ENCODE measurements at regions not wholly inside any gene's neighbourhood (a gene's known extent, or its start where the extent isn't known, plus 50 kb on each side); places are given as distances from the start of the nearest gene placed in this dataset.
A peak's percentile ranks its signal among the peaks of the same experiment; 100 is the strongest.

DNA sequence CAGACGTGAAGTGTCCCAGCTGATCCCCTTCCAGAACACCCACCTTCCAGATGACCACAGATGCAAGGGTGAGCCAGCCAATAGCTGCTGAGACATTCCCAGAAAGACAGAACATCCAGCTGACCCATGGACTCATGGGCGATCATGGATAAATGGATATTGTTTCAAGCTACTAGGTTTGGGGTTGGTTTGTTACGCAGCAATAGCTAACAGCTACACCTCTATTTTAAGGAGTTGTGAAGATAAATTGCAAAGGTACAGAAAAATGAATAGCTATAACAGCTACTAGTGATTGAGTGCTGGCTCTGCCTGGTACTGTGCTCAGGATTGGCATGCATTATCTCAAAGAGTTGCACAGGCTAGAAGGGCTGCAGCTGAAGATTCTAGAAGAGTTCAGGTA is 122.5 kb downstream of the MIAT start:
- no peak overlapping the region for H3K4me3 ChIP-seq

GRCh38 chr22:26780521-26780920 is 123.1 kb downstream of the MIAT start:
- Histone ChIP-seq H3K27ac (no peak overlapping the region), H3K4me3 (no peak overlapping the region), H3K36me3 (no peaks in the 10 kb centered on the region), H3K9me3 (ENCODE audit: low read depth) (no peaks in the 10 kb centered on the region), H3K4me1 (ENCODE audit: low read depth) (peaks cover 26% of the 10 kb centered on the region), H3K27me3 (no peaks in the 10 kb centered on the region)
- TF ChIP-seq, protein P1, sequence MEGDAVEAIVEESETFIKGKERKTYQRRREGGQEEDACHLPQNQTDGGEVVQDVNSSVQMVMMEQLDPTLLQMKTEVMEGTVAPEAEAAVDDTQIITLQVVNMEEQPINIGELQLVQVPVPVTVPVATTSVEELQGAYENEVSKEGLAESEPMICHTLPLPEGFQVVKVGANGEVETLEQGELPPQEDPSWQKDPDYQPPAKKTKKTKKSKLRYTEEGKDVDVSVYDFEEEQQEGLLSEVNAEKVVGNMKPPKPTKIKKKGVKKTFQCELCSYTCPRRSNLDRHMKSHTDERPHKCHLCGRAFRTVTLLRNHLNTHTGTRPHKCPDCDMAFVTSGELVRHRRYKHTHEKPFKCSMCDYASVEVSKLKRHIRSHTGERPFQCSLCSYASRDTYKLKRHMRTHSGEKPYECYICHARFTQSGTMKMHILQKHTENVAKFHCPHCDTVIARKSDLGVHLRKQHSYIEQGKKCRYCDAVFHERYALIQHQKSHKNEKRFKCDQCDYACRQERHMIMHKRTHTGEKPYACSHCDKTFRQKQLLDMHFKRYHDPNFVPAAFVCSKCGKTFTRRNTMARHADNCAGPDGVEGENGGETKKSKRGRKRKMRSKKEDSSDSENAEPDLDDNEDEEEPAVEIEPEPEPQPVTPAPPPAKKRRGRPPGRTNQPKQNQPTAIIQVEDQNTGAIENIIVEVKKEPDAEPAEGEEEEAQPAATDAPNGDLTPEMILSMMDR (IDR thresholded peaks at IDR 0.05; ENCODE audit: low read depth, low read length): no peak
- no peak for DNase-seq (ENCODE audit: low read depth in 1 of 2, low spot score in 1 of 2)

More for the DNA sequence above, 122.5 kb downstream of the MIAT start:
- Histone ChIP-seq H3K9me3 (ENCODE audit: low read depth) (no peaks in the 10 kb centered on the region), H3K27me3 (no peaks in the 10 kb centered on the region), H3K36me3 (no peaks in the 10 kb centered on the region), H3K27ac (no peak overlapping the region), H3K4me1 (ENCODE audit: low read depth) (peaks cover 23% of the 10 kb centered on the region)
- DNase-seq (ENCODE audit: low read depth in 1 of 2, low spot score in 1 of 2): no peak
- TF ChIP-seq, protein P1 (IDR thresholded peaks at IDR 0.05; ENCODE audit: low read depth, low read length): no peak

- H3K4me3 ChIP-seq: no peak overlapping the region
- H3K9me3 ChIP-seq (ENCODE audit: low read depth): no peaks in the 10 kb centered on the region
- TF ChIP-seq, protein P1 (IDR thresholded peaks at IDR 0.05; ENCODE audit: low read depth, low read length): no peak
- peaks cover 31% of the 10 kb centered on the region for H3K4me1 ChIP-seq (ENCODE audit: low read depth)
- DNase-seq (ENCODE audit: low read depth in 1 of 2, low spot score in 1 of 2): no peak
- no peaks in the 10 kb centered on the region for H3K36me3 ChIP-seq
- no peaks in the 10 kb centered on the region for H3K27me3 ChIP-seq
- H3K27ac ChIP-seq: peak overlapping the region; percentile 11
Observed at GRCh38 chr22:26781062-26781461, 123.7 kb downstream of the MIAT start.

GRCh38 chr22:26781596-26781995 is 124.2 kb downstream of the MIAT start:
- TF ChIP-seq, protein P1 (IDR thresholded peaks at IDR 0.05; ENCODE audit: low read depth, low read length): no peak
- H3K36me3 ChIP-seq: no peaks in the 10 kb centered on the region
- H3K4me3 ChIP-seq: no peak overlapping the region
- H3K4me1 ChIP-seq (ENCODE audit: low read depth): peaks cover 36% of the 10 kb centered on the region
- peak overlapping the region; percentile 11 for H3K27ac ChIP-seq
- H3K27me3 ChIP-seq: no peaks in the 10 kb centered on the region
- peak in 1 of 2 donors; percentile 26 for DNase-seq (ENCODE audit: low read depth in 1 of 2, low spot score in 1 of 2)
- no peaks in the 10 kb centered on the region for H3K9me3 ChIP-seq (ENCODE audit: low read depth)

GRCh38 chr22:26783885-26784284 is 126.5 kb downstream of the MIAT start:
- TF ChIP-seq, protein P1 (IDR thresholded peaks at IDR 0.05; ENCODE audit: low read depth, low read length): no peak
- Histone ChIP-seq H3K27me3 (no peaks in the 10 kb centered on the region), H3K9me3 (ENCODE audit: low read depth) (no peaks in the 10 kb centered on the region), H3K36me3 (no peaks in the 10 kb centered on the region), H3K4me3 (no peak overlapping the region), H3K4me1 (ENCODE audit: low read depth) (peaks cover 28% of the 10 kb centered on the region), H3K27ac (no peak overlapping the region)
- peak in 1 of 2 donors; percentile 25 for DNase-seq (ENCODE audit: low read depth in 1 of 2, low spot score in 1 of 2)

GRCh38 chr22:26784772-26785171 is 127.4 kb downstream of the MIAT start:
- Histone ChIP-seq H3K27me3 (no peaks in the 10 kb centered on the region), H3K27ac (no peak overlapping the region), H3K9me3 (ENCODE audit: low read depth) (no peaks in the 10 kb centered on the region), H3K4me3 (no peak overlapping the region), H3K4me1 (ENCODE audit: low read depth) (peaks cover 21% of the 10 kb centered on the region), H3K36me3 (no peaks in the 10 kb centered on the region)
- TF ChIP-seq, protein P1 (IDR thresholded peaks at IDR 0.05; ENCODE audit: low read depth, low read length): no peak
- DNase-seq (ENCODE audit: low read depth in 1 of 2, low spot score in 1 of 2): no peak

All from cardiac muscle cell (in vitro differentiated cells and primary cell).